ENCODE measurements at regions not wholly inside any gene's neighbourhood (a gene's known extent, or its start where the extent isn't known, plus 50 kb on each side); places are given as distances from the start of the nearest gene placed in this dataset.

DNA sequence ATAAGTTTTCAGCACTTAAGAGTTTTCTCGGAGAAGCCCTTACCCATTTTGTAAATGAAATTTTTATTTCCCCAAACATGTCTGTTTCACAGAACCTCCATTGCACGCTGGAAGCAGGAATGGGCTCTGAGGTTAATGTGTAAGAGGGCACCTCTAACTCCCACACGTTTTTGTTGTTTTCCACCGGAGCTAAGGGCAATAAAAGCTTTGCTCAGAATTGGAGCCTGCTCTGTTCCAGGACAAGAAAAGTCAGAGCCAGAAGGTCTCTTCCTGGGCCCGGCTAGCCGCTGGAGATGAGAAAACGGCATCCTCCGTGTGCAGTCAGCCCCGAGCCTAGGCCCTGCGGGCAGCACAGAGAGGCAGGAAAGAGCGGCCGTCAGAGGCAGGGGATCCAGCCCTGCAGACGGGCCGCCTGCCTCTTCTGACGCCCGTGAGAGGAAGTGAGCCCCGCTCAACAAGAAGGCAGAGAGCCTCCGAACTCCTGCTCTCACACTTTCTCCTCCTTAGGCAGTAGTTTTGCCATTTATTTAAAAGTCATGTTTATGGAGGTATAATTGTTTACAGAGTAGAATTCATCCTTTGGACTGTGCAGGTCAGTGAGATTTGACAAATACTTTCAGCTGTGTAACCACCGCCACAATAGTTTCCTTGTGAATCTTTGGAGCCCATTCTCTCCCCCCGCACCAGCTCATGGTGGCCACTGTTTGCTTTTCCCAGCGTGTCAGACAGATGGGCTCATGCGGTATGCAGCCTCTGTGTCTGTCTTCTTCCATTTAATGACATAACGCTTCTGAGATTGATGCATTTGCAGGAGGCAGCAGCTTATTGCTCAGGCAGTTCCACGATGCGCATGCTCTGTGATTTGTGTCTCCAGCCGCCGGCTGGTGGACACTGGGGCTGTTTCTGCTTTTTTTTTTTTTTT lies 117.3 kb downstream of the GALR1 start (continued):
- no peak for TF ChIP-seq MAFF (IDR thresholded peaks at IDR 0.05; ENCODE audit: low read depth, low read length)
- TF ChIP-seq RORA (CRISPR knock-in tag; IDR thresholded peaks at IDR 0.05) = 0 out of 2 replicates have a peak, but pooled peaks have one; percentile 38
- TF ChIP-seq ZNF251 (CRISPR knock-in tag; IDR thresholded peaks at IDR 0.05) = no peak
- peak; percentile 53 for TF ChIP-seq THAP11 (CRISPR knock-in tag; IDR thresholded peaks at IDR 0.05)
- 0 out of 2 replicates have a peak, but pooled peaks have one; percentile 41 for TF ChIP-seq TGIF2 (CRISPR knock-in tag; IDR thresholded peaks at IDR 0.05)
- no peak for TF ChIP-seq TRIM24 (CRISPR knock-in tag; IDR thresholded peaks at IDR 0.05)
- TF ChIP-seq MTF1 (CRISPR knock-in tag; IDR thresholded peaks at IDR 0.05) = no peak
- 0 out of 2 replicates have a peak, but pooled peaks have one; percentile 23 for TF ChIP-seq RNF2 (conservative IDR thresholded peaks at IDR 0.05; ENCODE audit: low read depth)
- TF ChIP-seq SIN3A (IDR thresholded peaks at IDR 0.05; ENCODE audit: borderline replicate concordance, low read depth, low read length) = peak; percentile 27; the same call in 1 of the 2 replicates
- TF ChIP-seq MTF2 (CRISPR knock-in tag; IDR thresholded peaks at IDR 0.05; ENCODE audit: borderline replicate concordance) = no peak
- peak; percentile 38; the same call in 1 of the 2 replicates for TF ChIP-seq NFKB2 (CRISPR knock-in tag; IDR thresholded peaks at IDR 0.05; ENCODE audit: borderline replicate concordance)
- peak; percentile 72 for TF ChIP-seq TFE3 (CRISPR knock-in tag; IDR thresholded peaks at IDR 0.05)
- TF ChIP-seq TP53 (CRISPR knock-in tag; conservative IDR thresholded peaks at IDR 0.05) = no peak
- TF ChIP-seq SNAPC2 (CRISPR knock-in tag; IDR thresholded peaks at IDR 0.05) = peak; percentile 38; the same call in 1 of the 2 replicates
- TF ChIP-seq SOX13 (IDR thresholded peaks at IDR 0.05) = peak; percentile 59; the same call in 1 of the 2 replicates
- TF ChIP-seq SOX13 (CRISPR knock-in tag; conservative IDR thresholded peaks at IDR 0.05 in 1 of 2, IDR thresholded peaks at IDR 0.05 in 1 of 2) = peak in 1 of 2 experiments; percentile 83; a peak in 2 of 4 replicates
- peak; percentile 85; the same call in 1 of the 2 replicates for TF ChIP-seq SOX5 (CRISPR knock-in tag; IDR thresholded peaks at IDR 0.05; ENCODE audit: borderline replicate concordance)
- TF ChIP-seq ISL2 (CRISPR knock-in tag; IDR thresholded peaks at IDR 0.05) = peak; percentile 45
- TF ChIP-seq NKX3-1 (CRISPR knock-in tag; IDR thresholded peaks at IDR 0.05) = peak; percentile 44; the same call in 1 of the 2 replicates
- 0 out of 2 replicates have a peak, but pooled peaks have one; percentile 44 for TF ChIP-seq ZMYM4 (CRISPR knock-in tag; IDR thresholded peaks at IDR 0.05)
- peak; percentile 78 for TF ChIP-seq PHF21A (CRISPR knock-in tag; IDR thresholded peaks at IDR 0.05)
- TF ChIP-seq ZBTB49 (CRISPR knock-in tag; IDR thresholded peaks at IDR 0.05; ENCODE audit: borderline replicate concordance) = no peak
- TF ChIP-seq ZNF441 (CRISPR knock-in tag; IDR thresholded peaks at IDR 0.05; ENCODE audit: borderline replicate concordance) = no peak
- TF ChIP-seq, protein P1, sequence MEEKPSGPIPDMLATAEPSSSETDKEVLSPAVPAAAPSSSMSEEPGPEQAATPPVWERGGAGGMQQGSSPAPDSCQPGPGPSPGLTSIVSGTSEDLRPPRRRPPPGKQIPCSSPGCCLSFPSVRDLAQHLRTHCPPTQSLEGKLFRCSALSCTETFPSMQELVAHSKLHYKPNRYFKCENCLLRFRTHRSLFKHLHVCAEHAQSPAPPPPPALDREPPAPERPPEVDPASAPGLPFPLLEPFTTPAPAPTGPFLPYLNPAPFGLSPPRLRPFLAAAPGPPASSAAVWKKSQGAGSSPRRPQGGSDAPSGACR (CRISPR knock-in tag; IDR thresholded peaks at IDR 0.05) = no peak
- no peak for TF ChIP-seq ZSCAN21 (CRISPR knock-in tag; IDR thresholded peaks at IDR 0.05; ENCODE audit: borderline replicate concordance)
- peak; percentile 26 for TF ChIP-seq YY1 (IDR thresholded peaks at IDR 0.05; ENCODE audit: insufficient read depth, insufficient replicate concordance, low read depth, low read length)
- peak; percentile 67 for TF ChIP-seq HNF4A (CRISPR knock-in tag; IDR thresholded peaks at IDR 0.05)
- TF ChIP-seq HOXA3 (CRISPR knock-in tag; IDR thresholded peaks at IDR 0.05) = peak; percentile 83

Measured in HepG2 (cell line).